ENCODE measurements at regions not wholly inside any gene's neighbourhood (a gene's known extent, or its start where the extent isn't known, plus 50 kb on each side); places are given as distances from the start of the nearest gene placed in this dataset.
"Not testable (repeated sequence)": the region's sequence is repeated elsewhere in the genome, so short reads cannot be mapped to it uniquely, and the experiment has no call there.

GRCh38 chr14:29392287-29392686 lies 535.4 kb downstream of the PRKD1 start:
- DNase-seq: no peak

GRCh38 chr14:29403091-29403490 lies 524.6 kb downstream of the PRKD1 start:
- no peak for DNase-seq

GRCh38 chr14:29410581-29410980 lies 517.1 kb downstream of the PRKD1 start:
- DNase-seq: no peak

GRCh38 chr14:29414931-29415330 lies 512.7 kb downstream of the PRKD1 start:
- not testable (repeated sequence) for DNase-seq

GRCh38 chr14:29419736-29420135 lies 507.9 kb downstream of the PRKD1 start:
- DNase-seq: no peak

DNA sequence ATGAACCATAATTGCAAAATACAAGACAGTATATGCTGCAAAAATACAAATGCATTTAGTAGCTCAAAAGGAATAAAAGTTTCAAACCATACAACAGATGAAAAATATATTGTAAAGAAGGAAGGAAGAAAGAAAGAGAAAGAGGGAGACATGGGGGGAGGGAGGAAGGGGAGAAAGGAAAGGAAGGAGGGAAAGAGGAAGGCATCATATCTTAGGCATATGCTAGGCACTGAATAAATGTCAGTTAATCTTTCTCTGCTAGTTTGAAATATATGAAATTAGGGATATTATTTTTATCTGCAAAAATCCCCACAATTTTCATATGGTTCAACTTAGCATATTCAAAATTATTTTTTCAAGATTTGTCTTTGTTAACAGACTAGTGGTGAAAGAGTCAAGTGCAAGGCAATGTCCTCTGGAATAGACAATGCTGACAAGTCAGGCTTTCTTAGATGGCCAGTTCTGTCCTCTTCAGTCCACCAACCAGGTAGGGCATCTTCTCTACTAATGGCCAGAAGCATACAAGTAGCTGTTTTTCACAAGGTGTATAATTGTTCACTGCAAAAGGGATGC lies 506.4 kb downstream of the PRKD1 start:
- no peak for DNase-seq

- no peak for DNase-seq
Observed at GRCh38 chr14:29425705-29426482, 501.8 kb downstream of the PRKD1 start.

DNA sequence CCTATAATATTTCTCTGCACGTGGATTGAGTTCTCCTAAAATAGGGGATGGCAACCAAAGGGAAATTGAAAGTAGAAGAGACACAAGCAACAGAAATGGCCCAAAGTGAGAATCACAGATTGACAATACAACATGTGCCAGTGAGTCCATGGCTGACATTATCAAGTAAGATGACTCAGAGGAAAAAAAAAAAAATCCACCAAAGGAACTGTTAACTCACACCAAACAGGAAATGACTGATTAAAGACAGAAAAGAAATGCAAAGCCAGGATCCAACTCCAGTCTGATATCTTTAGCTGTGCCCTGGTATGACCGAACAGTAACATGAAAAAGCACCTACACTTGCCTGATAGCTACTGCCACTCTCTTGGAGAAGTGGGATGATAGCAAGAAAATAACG lies 485.0 kb downstream of the PRKD1 start:
- peak; percentile 53 for DNase-seq

DNA sequence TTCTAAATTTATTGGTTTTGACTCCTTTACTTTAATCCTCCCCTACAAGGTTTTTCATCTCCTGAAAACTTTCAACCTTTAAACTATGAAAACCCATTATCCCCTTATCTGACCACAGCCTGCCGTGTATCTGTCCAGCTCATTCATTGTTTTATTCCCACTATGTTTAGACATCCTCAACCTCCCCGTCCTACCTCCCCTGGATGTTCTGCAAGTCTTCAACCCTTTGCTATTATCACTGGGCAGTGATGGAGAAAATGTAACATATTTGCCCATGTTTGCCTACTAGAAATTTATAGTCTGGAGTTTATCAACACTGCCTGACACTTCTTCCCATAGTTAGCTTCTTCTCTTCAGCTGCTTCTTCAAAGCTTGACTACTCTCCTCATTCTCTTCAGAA lies 483.4 kb downstream of the PRKD1 start:
- DNase-seq: no peak

DNA sequence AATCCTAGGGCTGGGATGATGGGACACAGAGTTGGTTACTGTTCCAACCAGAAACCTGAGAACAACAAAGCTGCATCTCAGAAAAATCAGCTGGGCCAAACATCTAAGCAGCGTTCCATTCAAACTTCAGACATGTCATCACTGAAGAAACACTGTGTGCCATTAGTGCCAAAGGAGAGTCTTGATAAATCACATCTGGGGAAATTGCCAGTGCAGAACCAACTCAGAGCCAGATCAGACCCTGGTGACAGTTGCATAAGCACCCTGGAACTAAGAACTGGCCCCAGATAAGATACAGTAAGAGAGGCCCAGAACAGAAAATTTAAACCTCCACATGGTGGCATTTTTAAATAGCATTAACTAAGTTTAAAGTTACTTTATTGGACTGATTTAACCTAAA lies 482.8 kb downstream of the PRKD1 start:
- DNase-seq: no peak

GRCh38 chr14:29446971-29447370 lies 480.7 kb downstream of the PRKD1 start:
- no peak for DNase-seq

- no peak for DNase-seq
Observed at GRCh38 chr14:29451941-29452340, 475.7 kb downstream of the PRKD1 start.

- no peak for DNase-seq
Observed at GRCh38 chr14:29453045-29453444, 474.6 kb downstream of the PRKD1 start.

DNA sequence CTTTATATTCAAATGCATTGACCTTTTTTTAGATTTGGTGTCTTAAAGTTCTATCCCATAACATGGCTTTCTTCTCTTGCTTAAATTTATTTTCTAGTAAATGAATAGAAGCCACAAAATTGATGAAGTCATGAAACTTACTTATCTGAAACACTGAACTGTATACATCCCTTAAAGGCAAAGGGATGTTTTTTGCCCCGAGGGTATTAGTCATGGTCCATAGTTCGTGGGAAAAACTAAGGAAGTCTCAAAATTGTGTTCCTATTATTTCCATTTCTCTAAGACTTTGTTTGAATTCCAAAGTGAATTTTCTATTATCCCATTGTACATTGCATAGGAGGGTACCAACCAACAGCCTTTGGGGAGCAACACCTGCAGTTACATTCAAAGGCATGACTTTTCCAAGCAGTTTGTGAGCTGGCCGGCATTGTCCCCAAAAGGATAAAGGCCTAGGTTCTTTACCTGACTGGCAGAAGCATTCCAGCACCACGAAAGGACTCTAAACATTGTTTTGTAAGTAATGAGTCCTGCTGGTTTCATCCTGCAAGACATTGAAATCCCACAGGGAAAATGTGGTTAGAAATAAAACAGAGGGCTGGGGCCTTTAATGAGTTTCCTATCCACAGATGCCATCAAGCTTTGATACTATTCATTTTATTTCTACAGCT lies 473.5 kb downstream of the PRKD1 start:
- no peak for DNase-seq

DNA sequence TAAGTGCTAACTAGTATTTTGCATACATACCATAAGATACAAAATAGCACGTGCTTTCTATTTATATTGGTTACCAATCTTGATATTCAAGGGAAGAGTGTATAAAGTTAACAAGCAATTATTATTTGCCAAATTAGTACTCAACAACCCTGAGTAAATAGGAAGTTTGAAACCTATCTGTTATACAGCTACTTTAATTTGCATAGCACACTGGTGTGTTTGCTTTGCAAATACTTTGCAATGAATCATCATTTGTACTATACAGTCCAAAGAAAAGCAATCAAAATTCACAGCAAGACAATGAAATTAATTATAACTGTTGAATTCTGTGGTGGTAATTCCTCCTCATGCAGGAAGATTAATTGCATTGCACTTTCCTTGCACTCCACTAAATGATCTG lies 469.1 kb downstream of the PRKD1 start:
- DNase-seq: no peak

- no peak for DNase-seq
Observed at GRCh38 chr14:29459531-29459930, 468.1 kb downstream of the PRKD1 start.

DNA sequence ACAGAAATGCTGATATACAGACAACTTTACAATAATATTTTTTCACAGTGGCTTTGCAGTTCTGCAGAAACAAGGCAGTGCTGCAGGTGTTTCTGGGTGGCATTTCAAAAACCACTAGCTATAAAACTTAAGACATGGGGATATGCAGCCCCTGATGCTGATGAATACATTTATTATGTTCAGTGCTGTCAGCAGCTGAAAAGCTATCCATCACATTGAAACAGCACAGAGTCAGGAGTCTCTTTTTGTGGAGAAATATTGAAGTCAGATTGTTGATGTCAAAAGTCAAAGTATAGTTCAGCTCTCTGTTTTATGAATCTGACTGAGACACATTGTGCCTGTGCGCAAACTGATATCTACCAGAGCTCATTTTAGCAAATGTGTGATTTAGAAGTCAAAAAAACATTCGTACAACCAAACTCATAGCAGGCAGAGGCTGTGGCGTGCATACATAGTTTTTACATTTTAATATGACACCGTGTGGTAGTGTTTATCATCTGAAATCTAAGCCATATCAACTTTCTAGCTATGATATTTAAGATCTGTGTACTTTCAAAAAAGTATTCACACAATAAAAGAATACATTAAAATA lies 467.6 kb downstream of the PRKD1 start:
- no peak for DNase-seq

- no peak for DNase-seq
Observed at GRCh38 chr14:29461101-29461500, 466.5 kb downstream of the PRKD1 start.

DNA sequence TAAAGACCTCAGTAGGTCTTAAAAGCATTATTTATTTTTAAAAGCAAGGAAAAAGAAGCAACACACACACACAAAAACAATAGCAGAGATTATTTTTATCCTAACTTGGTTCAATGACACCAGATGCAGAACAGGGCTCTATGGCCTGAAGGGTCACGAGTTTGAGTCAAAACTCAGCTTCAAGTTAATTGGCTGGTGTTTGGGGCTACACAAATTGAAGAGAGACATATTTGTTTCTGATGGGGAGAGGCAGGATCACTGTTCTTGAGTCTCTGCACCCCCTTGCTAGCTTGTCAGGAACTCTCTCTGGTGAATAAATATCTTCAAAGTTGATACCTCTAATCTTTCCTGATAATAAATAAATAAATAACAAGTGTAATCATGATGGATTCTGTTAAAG lies 466.1 kb downstream of the PRKD1 start:
- no peak for DNase-seq

GRCh38 chr14:29462321-29462720 lies 465.3 kb downstream of the PRKD1 start:
- DNase-seq: no peak

DNA sequence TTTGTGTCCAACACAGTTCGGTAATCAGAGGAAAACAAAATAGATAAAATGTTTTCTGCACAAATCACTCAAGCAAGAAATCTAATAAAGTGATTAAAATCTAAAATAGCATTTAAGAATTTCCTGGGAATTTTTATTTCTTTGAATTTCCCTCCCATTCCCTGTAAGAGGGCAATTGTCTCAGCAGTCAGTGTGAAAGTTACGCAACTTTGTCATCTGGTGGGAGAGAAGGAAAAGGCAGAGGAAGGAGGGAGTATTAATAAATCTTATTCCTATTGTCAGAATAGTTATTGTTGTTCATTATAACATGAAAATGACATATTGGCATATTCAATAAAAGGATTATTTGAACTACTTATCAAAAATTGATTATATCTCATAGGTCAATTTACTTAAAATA lies 464.9 kb downstream of the PRKD1 start:
- no peak for DNase-seq

- DNase-seq: no peak
Observed at GRCh38 chr14:29463727-29464395, 463.8 kb downstream of the PRKD1 start.

GRCh38 chr14:29465095-29465494 lies 462.6 kb downstream of the PRKD1 start:
- DNase-seq: no peak
